Astrocyte of the cerebellum (primary cell): ENCODE measurements at regions not wholly inside any gene's neighbourhood (a gene's known extent, or its start where the extent isn't known, plus 50 kb on each side); places are given as distances from the start of the nearest gene placed in this dataset.
"Not testable (repeated sequence)": the region's sequence is repeated elsewhere in the genome, so short reads cannot be mapped to it uniquely, and the experiment has no call there.

Experiments
- DNase-seq: peaks from one replicate; pipeline ENCODE4 v3.0.0-alpha.2; 2011; ENCODE audit warnings: low read depth
- H3K4me3 ChIP-seq: 2 replicates; pipeline ENCODE4 v1.5.1; 2011; ENCODE audit warnings: mild to moderate bottlenecking, low read depth, low read length, moderate library complexity
- CTCF ChIP-seq: IDR thresholded peaks from 2 replicates; pipeline ENCODE4 v1.5.1; 2012; ENCODE audit warnings: low read length, low read depth, moderate library complexity, mild to moderate bottlenecking; ENCODE audit errors: missing control alignments
- in situ Hi-C: cut with HindIII; loops from 2 replicates; pipeline ENCODE4 v1.10.0; 2017; ENCODE audit warnings: low sequenced_read_pairs

GRCh38 chr15:94856267-94856854 lies 625.0 kb downstream of the MCTP2 start:
- DNase-seq = no peak
- TF ChIP-seq CTCF = no peak
- no peak overlapping the region for H3K4me3 ChIP-seq
- in situ Hi-C loops = no loop called here

GRCh38 chr15:94857466-94857865 lies 626.1 kb downstream of the MCTP2 start:
- TF ChIP-seq CTCF = no peak
- in situ Hi-C loops = no loop called here
- H3K4me3 ChIP-seq = no peak overlapping the region
- DNase-seq = no peak

GRCh38 chr15:94858011-94858410 lies 626.6 kb downstream of the MCTP2 start:
- TF ChIP-seq CTCF = no peak
- no peak overlapping the region for H3K4me3 ChIP-seq
- no peak for DNase-seq
- in situ Hi-C loops = no loop called here

GRCh38 chr15:94858449-94858848 lies 627.1 kb downstream of the MCTP2 start:
- DNase-seq = no peak
- in situ Hi-C loops = no loop called here
- TF ChIP-seq CTCF = no peak
- H3K4me3 ChIP-seq = no peak overlapping the region

GRCh38 chr15:94858920-94859319 lies 627.6 kb downstream of the MCTP2 start:
- DNase-seq = no peak
- no peak overlapping the region for H3K4me3 ChIP-seq
- TF ChIP-seq CTCF = no peak
- in situ Hi-C loops = no loop called here

GRCh38 chr15:94864600-94864999 lies 633.2 kb downstream of the MCTP2 start:
- no peak for DNase-seq
- no peak overlapping the region for H3K4me3 ChIP-seq
- TF ChIP-seq CTCF = no peak
- in situ Hi-C loops = no loop called here

- in situ Hi-C loops, DNase-seq, H3K4me3 ChIP-seq: not testable (repeated sequence)
Observed at GRCh38 chr15:94868265-94868664, 636.9 kb downstream of the MCTP2 start.
